LHCN-M2 (cell line): ENCODE measurements at regions not wholly inside any gene's neighbourhood (a gene's known extent, or its start where the extent isn't known, plus 50 kb on each side); places are given as distances from the start of the nearest gene placed in this dataset.
"Not testable (repeated sequence)": the region's sequence is repeated elsewhere in the genome, so short reads cannot be mapped to it uniquely, and the experiment has no call there.

Experiments used
- DNase-seq: peaks from one replicate; pipeline ENCODE4 v3.0.0-alpha.2; 2012; ENCODE audit warnings: low read depth

GRCh38 chr11:87559852-87560251 lies 522.1 kb downstream of the TMEM135 start:
- DNase-seq = not testable (repeated sequence)

GRCh38 chr11:87555101-87555500 lies 517.4 kb downstream of the TMEM135 start:
- no peak for DNase-seq

- no peak for DNase-seq
These were observed 511.1 kb downstream of the TMEM135 start for GRCh38 chr11:87548797-87549196.

GRCh38 chr11:87545858-87546257 lies 508.1 kb downstream of the TMEM135 start:
- no peak for DNase-seq

- DNase-seq = no peak
These were observed 501.9 kb downstream of the TMEM135 start for GRCh38 chr11:87539596-87539995.

GRCh38 chr11:87536565-87536964 lies 498.8 kb downstream of the TMEM135 start:
- DNase-seq = no peak

GRCh38 chr11:87536016-87536415 lies 498.3 kb downstream of the TMEM135 start:
- no peak for DNase-seq

- DNase-seq = no peak
These were observed 497.8 kb downstream of the TMEM135 start for GRCh38 chr11:87535513-87535912.

- peak; percentile 2 for DNase-seq
These were observed 494.1 kb downstream of the TMEM135 start for GRCh38 chr11:87531835-87532234.

- no peak for DNase-seq
These were observed 491.8 kb downstream of the TMEM135 start for GRCh38 chr11:87529486-87529885.

- DNase-seq = no peak
These were observed 491.0 kb downstream of the TMEM135 start for GRCh38 chr11:87528752-87529151.

- DNase-seq = no peak
These were observed 485.5 kb downstream of the TMEM135 start for GRCh38 chr11:87523276-87523675.

- no peak for DNase-seq
These were observed 480.5 kb downstream of the TMEM135 start for GRCh38 chr11:87518266-87518665.

- DNase-seq = no peak
These were observed 479.6 kb downstream of the TMEM135 start for GRCh38 chr11:87517351-87517750.

GRCh38 chr11:87507722-87508121 lies 470.0 kb downstream of the TMEM135 start:
- DNase-seq = not testable (repeated sequence)

GRCh38 chr11:87506946-87507345 lies 469.2 kb downstream of the TMEM135 start:
- not testable (repeated sequence) for DNase-seq

- no peak for DNase-seq
These were observed 463.7 kb downstream of the TMEM135 start for GRCh38 chr11:87501388-87501787.

GRCh38 chr11:87494936-87495335 lies 457.2 kb downstream of the TMEM135 start:
- not testable (repeated sequence) for DNase-seq

GRCh38 chr11:87494026-87494425 lies 456.3 kb downstream of the TMEM135 start:
- DNase-seq = not testable (repeated sequence)

- DNase-seq = no peak
These were observed 455.8 kb downstream of the TMEM135 start for GRCh38 chr11:87493516-87493915.

GRCh38 chr11:87491381-87491780 lies 453.6 kb downstream of the TMEM135 start:
- no peak for DNase-seq

GRCh38 chr11:87490671-87491070 lies 452.9 kb downstream of the TMEM135 start:
- no peak for DNase-seq

- no peak for DNase-seq
These were observed 446.8 kb downstream of the TMEM135 start for GRCh38 chr11:87484566-87484965.

GRCh38 chr11:87477321-87477720 lies 439.6 kb downstream of the TMEM135 start:
- DNase-seq = no peak
